GM21528 (cell line): ENCODE measurements at regions not wholly inside any gene's neighbourhood (a gene's known extent, or its start where the extent isn't known, plus 50 kb on each side); places are given as distances from the start of the nearest gene placed in this dataset.

Source experiments
- ATAC-seq: cut with Tn5 transposase; IDR thresholded peaks from one replicate; pipeline ENCODE4 v1.9.1; 2021; ENCODE audit warnings: mild to moderate bottlenecking, moderate library complexity; ENCODE audit not compliant: unreplicated experiment, low FRiP score

GRCh38 chr2:146324951-146325350, 1519.9 kb upstream of the ACVR2A start:
- ATAC-seq, result no peak

- ATAC-seq, result no peak
These were observed 1521.3 kb upstream of the ACVR2A start for GRCh38 chr2:146323564-146323963.

GRCh38 chr2:146321175-146321574, 1523.7 kb upstream of the ACVR2A start:
- no peak for ATAC-seq

GRCh38 chr2:146317959-146318358, 1526.9 kb upstream of the ACVR2A start:
- no peak for ATAC-seq

- ATAC-seq, result no peak
These were observed 1531.9 kb upstream of the ACVR2A start for GRCh38 chr2:146312899-146313298.

- ATAC-seq, result no peak
These were observed 1539.7 kb upstream of the ACVR2A start for GRCh38 chr2:146305164-146305563.

- no peak for ATAC-seq
These were observed 1543.5 kb upstream of the ACVR2A start for GRCh38 chr2:146301287-146301686.

GRCh38 chr2:146295080-146295670, 1549.7 kb upstream of the ACVR2A start:
- ATAC-seq, result no peak

GRCh38 chr2:146287281-146287680, 1557.5 kb upstream of the ACVR2A start:
- ATAC-seq, result no peak

- no peak for ATAC-seq
These were observed 1565.9 kb upstream of the ACVR2A start for GRCh38 chr2:146278881-146279280.

- ATAC-seq, result no peak
These were observed 1573.5 kb upstream of the ACVR2A start for GRCh38 chr2:146271131-146271831.

GRCh38 chr2:146270618-146271017, 1574.2 kb upstream of the ACVR2A start:
- no peak for ATAC-seq

- ATAC-seq, result no peak
These were observed 1577.7 kb upstream of the ACVR2A start for GRCh38 chr2:146267093-146267492.

GRCh38 chr2:146265656-146266055, 1579.2 kb upstream of the ACVR2A start:
- no peak for ATAC-seq

GRCh38 chr2:146262606-146263005, 1582.2 kb upstream of the ACVR2A start:
- no peak for ATAC-seq

GRCh38 chr2:146260551-146260950, 1584.3 kb upstream of the ACVR2A start:
- no peak for ATAC-seq

- no peak for ATAC-seq
These were observed 1585.0 kb upstream of the ACVR2A start for GRCh38 chr2:146259816-146260215.

- no peak for ATAC-seq
These were observed 1586.8 kb upstream of the ACVR2A start for GRCh38 chr2:146258071-146258470.

- no peak for ATAC-seq
These were observed 1592.7 kb upstream of the ACVR2A start for GRCh38 chr2:146252119-146252518.

- ATAC-seq, result no peak
These were observed 1593.5 kb upstream of the ACVR2A start for GRCh38 chr2:146251328-146251727.

- ATAC-seq, result no peak
These were observed 1597.9 kb upstream of the ACVR2A start for GRCh38 chr2:146246736-146247523.
